Breast epithelium (tissue), 3 donors: ENCODE measurements at regions not wholly inside any gene's neighbourhood (a gene's known extent, or its start where the extent isn't known, plus 50 kb on each side); places are given as distances from the start of the nearest gene placed in this dataset.

Experiments used
- CTCF ChIP-seq, 3 donors: fragments of 450-650 bp; IDR thresholded peaks; one replicate each; pipeline ENCODE4 v1.5.1; 2016 to 2017; ENCODE audit warnings: antibody characterized with exemption in 3 of 3, mild to moderate bottlenecking in 3 of 3, moderate library complexity in 3 of 3
- POLR2A ChIP-seq: fragments of 450-650 bp; IDR thresholded peaks from one replicate; pipeline ENCODE4 v1.6.1; 2016; ENCODE audit warnings: antibody characterized with exemption, mild to moderate bottlenecking, moderate library complexity
- POLR2AphosphoS5 ChIP-seq, 3 donors: sonication (generic); formaldehyde crosslinking; IDR thresholded peaks; one replicate each; pipeline ENCODE4 v1.6.1; 2017; ENCODE audit warnings: antibody characterized with exemption in 3 of 3

- TF ChIP-seq POLR2AphosphoS5 (IDR thresholded peaks at IDR 0.05) (no peak), POLR2A (no peak), CTCF (IDR thresholded peaks at IDR 0.05) (no peak)
Observed at GRCh38 chr9:32864971-32865370, 81.6 kb downstream of the TMEM215 start.
